ENCODE measurements at regions not wholly inside any gene's neighbourhood (a gene's known extent, or its start where the extent isn't known, plus 50 kb on each side); places are given as distances from the start of the nearest gene placed in this dataset.

DNA sequence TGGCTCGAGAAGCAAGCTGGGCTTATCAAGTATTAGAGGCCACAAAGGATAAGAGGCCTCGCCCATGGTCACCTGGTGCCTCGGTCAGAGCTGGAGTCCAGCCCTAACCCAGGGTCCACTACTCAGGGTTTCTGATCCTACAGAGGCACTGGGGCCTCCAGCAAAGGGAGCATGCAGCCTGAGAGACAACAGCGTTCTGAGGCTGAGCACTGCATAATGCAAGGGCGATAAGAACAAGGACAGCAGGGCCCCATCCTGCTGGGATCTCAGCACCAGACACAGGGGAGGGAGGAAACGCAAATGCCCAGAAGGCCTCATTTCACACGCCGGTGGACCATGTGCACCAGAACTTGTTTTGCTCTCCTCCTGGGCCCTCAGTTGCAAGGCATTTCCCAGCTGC lies 63.0 kb downstream of the C5orf15 start:
- no peak for DNase-seq

DNA sequence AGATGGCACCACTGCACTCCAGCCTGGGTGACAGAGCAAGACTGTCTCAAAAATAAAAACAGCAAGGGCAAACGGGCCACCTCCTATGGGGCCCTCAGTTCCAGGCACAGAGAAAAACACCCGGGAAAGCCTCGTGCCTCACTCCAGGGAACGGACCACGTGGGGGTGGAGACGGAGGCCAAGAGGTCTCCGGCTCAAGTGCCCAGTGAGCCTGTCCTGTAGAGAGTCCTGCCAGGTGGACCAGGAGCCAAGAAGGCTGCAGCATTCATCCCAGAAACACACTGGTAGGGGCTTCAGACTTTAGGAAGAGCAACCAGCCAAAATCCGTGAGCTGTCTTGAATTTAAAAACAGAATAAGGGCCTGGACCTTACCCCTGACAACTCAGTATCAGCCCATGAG lies 63.8 kb downstream of the C5orf15 start:
- no peak for DNase-seq

DNA sequence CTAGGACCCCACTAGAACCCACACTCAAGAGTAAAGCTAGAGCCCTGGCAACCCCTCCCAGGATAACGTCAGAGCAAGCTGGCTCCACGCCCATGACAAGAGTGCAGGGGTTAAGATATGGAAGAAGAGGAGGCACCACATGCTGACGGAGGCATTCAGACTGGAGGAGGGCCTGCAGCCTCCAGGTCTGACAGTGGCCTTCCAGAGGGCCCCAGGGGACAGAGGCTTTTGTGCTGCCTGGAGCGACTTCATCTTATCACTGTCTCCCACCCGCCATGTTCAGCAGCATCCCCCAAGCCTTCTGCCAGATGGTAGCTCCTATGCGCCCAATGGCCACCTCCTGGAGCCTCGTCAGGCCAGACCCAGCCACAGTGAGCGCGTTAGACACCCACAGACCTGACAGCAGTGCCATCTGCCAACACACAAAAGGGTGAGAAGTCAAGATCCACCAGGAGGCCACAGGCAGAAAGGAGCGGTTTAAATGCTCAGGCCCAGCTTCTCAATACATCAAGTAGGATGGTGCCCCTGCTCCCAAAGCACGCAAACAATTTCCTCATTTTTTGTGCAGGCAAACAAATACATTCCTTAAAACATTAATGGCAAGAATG lies 65.8 kb downstream of the C5orf15 start:
- no peak for DNase-seq

DNA sequence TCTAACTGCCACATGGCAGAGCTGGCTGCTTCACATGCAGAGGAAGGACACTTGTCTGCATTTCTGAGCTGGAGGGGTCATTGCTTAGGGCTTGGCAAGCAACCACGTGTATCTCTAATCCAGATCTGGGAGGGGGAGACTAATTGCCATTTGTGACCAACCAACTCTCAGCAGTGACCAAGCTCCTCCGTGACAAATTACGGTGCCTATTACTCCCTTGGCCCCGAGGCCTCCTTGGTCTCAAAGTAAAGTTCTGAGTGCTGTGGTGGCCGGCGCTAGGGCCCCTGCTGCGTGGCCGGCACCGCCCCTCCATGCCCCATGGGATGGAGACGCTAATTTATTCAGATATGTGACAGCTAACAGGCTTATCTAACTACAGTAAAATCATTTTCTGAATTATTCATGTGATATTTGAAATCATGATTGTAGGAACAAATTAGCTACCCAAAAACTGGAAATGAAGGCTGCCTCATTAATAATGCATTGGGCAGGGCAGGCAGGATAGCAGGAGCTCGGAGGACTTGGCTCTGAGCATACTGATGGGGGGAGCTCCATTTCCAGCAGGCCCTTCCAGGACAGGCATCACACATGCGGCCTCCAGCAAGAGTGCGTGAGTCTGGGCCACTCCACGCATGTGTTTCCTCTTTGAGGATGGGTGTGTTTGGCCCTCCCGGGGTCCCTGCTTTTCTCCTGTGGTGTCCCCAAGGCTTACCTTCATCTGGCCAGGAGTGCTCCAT lies 67.7 kb downstream of the C5orf15 start:
- DNase-seq, result no peak

DNA sequence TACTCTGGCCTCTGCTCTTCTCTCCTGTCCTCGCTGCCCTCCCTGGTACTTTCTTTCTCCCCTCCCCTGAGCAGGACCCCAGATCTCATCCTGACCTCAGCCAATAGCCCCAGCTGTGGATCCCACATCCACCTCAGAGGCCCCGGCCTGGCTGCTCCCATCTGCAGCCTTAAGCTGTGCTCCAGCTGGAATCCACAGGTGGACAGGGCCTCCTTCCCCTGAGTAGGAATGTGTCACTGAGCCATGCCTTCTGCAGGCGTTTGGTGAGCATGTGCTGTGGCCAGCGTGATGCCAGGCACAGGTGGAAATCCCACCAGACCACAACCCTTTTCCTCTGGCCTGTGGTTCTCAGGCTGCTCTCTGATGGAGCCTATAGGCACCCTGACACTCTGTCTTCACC lies 68.9 kb downstream of the C5orf15 start:
- no peak for DNase-seq

DNA sequence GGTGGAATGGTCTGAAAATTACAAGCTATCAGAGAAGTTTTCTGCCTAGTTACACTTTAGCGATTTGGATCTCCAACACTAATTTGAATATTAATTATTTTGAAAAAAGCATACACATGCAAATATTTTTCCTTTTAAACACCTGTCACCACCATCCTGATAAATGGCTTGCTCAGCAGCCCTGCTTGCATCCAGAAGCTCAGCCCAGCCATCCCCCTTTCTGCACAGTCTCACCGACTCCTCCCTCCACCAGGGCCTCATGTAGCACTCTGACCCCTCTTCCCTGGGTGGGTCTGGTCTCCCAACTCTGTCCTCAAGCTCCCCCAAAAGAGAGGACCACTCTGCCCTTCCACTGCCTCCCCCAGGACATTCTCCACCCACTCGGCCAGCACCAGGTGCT lies 70.0 kb downstream of the C5orf15 start:
- DNase-seq, result no peak

DNA sequence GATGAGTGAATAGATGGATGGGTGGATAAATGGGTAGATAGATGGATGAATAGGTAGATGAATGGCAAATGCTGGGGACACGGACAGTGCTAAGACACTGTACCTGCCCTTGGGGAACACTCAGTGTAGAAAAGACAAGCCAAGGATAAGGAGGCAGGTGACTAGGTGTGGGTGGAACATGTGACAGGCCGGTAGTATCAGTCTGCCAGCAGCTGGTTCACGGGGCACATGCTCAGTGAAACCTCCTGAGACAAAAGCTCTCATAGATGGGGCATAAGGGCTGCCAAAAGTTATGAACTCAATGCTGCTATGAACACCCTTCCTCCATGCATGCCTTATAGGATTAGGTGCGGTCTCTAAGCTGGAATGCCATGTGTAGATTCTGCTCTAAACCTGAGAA lies 71.0 kb downstream of the C5orf15 start:
- no peak for DNase-seq

DNA sequence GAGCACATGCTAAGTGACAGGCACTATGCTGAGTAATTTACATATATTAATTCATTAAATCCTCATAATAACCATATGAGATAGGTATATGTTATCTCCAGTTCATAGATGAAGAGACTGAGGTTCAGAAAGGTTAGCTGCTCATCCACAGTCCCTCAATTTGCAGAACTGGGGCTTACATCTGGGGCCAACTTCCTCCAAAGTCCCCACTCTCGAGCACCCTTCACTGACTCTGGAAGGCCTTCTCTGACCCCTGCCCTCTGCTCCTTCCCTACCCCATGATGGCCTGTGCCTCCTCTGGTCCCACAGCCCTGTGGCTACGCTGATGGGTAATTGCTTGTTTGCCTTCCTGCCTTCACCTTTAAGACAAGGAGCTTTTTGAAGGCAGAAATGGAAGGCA lies 71.6 kb downstream of the C5orf15 start:
- no peak for DNase-seq

DNA sequence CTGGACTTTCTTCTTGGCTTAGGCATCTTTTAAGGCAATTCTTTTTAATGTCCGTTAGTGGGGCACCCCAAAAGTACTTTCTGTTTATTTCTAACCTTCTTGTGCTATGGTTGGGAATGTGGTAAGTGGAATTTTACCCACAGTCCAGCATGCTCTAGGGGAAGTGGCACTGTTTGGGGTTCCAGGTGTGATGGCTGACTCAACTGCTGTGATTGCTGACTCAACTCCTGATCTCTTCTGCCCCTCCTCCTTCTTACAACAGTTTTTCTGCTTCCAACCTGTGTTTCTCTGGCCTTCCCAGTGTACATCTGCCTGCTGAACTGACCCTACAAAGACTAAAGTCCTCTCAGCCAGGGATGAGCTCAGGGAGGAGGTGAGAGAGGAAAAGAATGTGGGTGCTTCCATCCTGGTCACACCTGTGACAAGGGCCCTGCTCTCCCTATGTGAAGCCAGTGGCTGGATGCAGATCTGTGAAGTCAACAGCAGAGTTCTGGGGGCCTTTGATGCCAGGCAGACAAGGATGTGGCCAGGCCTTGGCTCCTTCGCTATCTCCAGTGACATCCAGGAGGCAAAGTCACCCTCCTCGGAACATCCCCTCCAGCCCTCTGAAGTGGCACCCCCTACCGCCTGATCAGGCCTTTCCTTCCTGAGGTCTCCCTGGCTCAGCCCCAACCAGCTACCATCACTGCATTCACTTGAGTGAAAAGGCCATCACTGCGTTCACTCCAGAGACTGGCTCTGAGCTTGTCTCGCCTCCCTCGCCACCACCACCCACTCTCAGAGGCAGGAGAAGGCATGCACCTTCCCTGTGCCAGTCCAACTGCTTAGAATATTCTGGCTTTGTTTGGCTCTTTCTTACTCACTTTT lies 72.2 kb downstream of the C5orf15 start:
- no peak for DNase-seq

DNA sequence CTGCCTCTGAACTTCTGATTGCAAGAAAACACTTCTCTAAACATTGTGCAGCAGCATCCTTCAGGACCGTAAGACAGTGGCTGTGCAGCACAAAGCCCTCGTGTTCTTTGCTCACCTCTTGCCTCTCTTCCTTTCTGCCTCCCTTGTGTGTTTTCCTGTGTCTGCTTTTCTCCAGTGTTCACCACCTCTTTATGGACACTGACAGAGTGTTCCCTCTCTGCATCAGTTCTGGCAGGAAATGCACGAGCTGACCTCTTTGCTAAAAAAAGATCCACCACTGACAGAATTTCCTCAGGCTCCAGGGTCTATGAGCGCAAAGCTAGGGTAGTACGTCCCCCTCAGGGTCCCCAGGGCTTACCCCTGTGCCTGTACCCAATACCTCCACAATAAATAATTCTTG lies 74.3 kb downstream of the C5orf15 start:
- no peak for DNase-seq

DNA sequence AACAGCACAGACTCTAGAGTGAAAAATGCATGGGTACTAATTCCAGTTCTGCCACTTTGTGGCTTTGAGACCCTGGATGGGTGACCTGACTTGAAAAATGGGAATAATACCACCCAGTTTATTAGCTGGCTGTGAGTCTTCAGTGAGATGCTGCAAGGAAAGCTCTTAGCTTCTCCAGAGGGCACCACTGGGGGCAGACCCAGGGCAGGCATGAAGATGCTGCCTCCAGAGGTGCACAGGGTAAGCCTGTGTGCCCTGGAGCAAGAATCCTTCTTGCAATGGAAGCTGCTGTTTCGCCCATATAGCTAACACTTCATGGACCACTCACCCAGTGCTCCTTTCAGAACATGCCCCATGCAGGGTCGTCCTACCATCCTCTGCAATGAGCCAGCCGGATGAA lies 75.7 kb downstream of the C5orf15 start:
- no peak for DNase-seq

DNA sequence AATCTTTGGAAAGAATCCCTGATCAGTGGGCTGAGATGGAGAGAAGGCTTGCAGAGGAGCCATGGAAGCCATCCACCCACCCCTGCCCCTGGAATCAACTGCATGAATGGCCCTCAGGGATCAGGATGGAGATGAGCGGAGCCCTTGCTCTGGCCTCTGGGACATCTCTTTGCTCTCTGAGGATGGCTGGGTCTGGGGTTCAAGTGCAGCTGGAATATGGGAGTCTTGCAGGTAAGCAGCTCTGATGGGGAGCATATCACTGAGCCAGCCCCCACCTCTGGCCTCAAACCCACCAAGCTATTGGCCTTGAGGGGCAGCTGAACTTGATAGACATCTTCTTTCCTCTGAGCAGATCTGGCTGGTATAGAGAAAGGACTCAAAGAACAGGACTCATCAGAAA lies 76.1 kb downstream of the C5orf15 start:
- no peak for DNase-seq

DNA sequence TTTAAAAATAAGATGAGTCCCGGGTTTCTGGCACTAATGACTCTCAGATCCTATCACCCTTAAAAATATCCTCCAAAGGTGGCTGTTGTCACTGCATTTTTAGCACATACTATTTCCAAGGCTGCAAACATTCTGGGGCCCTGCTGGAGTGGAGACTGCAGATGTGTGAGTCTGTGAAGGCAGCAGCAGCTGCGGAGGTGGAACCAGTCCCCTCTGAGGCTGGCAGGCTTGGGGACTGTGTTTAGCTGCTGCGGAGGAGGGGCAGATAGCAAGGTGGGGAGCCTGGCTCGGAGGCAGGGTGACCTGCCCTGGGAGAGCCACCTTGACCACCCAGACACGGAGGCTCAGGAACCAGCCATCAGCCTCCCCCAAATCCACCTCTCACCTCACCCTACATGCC lies 77.0 kb downstream of the C5orf15 start:
- DNase-seq, result no peak

DNA sequence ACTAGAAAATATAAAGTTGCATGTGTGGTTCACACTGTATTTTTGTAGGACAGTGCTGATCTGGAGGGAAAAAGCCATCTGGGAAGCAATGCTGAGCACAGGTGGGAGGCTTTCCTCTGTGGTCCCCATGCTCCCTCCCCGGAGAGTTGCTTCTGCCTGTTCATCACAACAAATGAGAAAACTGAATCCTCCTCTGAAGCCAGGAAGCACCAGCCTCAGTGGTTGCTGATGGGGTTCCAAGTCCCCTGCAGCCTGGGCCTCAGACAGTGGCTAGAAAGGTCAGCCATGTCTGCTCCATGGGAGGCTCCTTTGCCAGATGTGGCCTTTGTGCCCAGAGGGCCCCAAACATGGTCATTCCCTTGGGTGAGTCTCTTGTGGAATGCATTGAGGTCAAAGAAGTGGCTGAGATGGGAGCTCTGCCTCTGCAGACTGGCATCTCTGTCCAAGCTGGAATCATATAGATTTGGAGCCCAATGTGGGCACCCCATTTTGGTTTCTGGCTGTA lies 77.6 kb downstream of the C5orf15 start:
- DNase-seq, result no peak

DNA sequence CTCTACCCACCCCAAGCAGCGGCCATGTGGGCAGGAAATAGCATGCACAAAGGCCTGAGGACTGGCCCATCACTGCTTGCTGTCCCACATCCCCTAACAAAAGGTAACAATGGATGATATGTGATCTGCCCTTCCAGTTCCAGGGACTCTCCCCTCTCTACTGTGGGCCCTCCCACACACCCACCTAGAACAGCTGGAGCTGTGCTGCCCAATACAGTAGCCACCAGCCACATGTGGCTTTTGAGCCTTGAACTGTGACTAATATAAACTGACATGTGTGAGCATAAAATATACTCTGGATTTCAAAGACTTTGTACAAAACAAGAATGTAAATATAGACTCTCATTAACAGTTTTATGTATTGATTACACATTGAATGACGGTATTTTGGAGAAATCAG lies 78.1 kb downstream of the C5orf15 start:
- DNase-seq, result no peak

DNA sequence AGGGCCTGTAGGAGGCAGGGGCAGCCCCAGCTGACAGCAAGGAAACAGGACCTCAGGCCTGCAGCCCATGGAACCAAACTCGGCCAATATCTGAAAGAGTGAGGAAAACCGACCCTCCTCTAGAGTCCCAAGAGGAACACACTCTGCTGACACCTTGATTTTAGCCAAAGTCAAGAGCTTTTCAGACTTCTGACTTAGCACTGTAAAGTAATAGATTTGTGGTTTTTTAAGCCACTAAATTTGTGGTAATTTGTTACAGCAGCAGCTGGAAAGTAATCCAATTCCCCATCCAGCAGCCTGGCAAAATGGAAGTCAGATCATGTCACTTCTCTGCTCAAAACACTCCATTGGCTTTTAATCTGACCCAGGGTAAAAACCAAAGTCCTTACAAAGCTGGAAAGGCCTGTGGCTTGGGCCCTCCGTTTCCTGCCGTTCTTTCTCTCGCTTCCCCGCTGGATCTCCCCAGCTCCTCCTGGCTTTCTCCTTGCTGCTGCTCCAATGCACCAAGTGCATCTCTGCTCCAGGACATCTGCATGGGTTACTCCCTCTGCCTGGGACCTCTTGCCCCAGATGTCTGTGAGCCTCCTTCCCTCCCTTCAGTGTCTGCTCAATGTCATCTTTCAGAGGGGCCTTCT lies 79.0 kb downstream of the C5orf15 start:
- no peak for DNase-seq

DNA sequence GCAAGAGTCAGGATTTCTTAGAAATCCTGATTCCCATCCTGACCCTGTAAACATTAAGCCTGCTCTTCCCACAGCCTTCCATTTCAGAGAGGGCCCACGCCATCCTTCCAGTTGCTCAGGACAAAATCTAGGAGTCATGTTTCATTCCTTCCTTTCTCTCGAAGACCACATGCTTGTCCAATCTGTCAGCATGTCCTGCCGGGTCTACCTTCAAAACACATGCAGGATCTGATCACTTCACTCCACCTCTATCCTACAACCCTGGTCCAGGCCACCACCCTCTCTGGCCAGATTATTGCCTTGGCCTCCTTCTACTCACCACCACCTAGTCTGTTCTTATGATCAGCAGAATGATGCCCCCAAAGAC lies 79.8 kb downstream of the C5orf15 start:
- DNase-seq, result no peak

DNA sequence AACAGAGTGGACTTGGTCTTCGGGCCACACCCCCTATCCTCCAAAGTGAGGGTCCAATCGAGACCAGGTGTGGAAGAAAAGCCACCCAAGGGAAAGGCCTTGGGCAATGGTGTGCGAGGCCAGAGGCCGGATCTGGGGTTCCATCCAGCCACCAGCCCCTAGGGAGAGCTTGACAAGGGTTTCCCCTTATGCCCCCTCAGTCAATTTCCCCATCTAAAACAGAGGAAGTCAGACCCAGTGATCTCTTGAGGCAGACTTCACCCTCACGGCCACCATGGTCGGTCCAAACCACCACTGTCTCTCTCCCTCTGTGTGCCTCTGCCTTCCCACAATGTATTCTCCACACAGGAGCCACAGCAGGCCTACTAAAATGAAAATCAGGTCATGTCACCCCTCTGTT lies 82.9 kb downstream of the C5orf15 start:
- no peak for DNase-seq

DNA sequence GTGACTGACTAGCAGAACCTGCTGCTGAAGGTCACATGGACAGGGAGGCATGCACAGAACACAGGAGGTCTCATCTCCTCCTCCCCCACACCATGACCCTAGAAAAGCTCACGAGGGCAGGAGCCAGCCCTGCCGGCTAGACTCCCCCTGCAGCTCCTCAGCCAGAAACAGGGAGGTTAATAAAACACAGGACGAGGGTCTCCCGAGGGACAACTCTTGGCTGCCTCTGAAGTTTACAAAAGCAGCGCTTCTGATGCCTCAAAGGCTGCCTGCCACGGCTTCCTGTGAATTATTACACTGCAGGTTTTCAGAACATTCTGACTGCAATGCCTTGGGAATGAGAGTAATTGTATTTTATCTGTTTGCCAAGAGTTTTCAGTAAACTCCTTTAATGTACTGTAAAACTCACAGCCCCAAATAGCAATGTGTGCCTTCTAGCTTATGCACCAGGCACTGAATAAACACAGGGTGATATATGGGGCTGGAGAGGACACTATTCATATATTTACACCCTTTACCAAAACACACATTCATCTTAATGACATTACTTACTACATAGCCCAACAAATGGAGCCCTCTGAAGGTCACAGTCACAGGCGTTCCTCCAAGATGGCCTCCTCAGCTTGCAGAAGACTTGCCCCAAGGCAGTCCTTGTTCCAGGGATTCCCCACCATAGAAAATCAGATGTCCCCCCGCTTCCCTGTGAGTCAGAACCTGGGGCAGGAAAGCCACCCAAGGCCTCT lies 83.7 kb downstream of the C5orf15 start:
- DNase-seq, result no peak

DNA sequence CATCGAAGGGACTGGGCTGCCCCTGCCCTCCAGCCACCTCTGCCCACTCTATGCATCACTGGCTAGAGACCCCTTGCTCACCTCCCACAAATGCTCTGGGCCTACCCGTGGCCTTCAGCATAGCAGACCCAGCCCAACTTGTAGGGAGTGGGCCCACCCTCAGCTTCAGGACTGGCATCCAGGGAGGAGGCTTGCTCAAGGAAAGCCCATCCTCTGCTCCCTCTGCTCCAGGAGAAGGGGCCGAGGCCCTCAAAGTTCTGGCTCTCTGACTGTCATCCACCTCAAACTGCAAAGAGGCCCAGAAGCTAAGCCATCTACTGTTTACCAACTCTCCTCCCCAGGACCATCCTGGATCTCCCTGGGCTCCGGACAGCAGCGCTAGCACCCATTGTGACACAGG lies 84.5 kb downstream of the C5orf15 start:
- DNase-seq, result no peak

DNA sequence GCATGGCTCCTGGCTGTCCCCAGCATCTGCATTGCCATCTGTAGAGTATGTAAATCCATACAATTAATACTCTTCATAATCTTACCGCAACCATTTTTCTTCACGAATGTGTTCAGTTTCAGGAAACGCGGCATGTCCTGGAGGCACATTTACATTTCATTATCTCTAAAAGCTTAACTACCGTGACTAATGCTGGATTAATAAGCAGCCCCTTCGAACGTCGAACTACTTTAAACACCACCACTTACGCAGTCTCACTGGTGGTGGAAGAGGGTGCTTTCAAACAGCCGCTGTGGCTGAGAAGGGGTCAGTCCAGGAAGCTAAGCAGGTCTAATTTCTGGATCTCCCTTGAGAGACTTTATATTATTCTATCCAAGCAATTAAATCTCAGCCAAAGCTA lies 85.6 kb downstream of the C5orf15 start:
- no peak for DNase-seq

DNA sequence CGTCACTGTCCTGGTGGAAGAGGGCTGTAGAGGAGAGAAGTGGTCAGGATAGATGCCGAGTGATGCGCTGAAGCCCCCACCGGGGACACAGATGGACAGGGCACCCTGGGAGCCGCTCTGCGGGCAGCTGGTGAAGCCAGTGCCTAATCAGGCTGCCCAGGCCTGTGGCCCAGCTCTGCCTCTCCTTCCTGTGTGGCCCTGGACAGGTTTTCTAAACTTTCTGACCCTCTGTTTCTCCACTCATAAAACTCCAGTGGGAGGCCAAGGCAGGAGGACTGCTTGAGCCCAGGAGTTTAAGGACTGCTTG lies 86.1 kb downstream of the C5orf15 start:
- DNase-seq, result no peak

Data from CD4-positive, alpha-beta T cell treated with Interleukin-1 beta for 1 hour (primary cell).